ENCODE measurements at regions not wholly inside any gene's neighbourhood (a gene's known extent, or its start where the extent isn't known, plus 50 kb on each side); places are given as distances from the start of the nearest gene placed in this dataset.

DNA sequence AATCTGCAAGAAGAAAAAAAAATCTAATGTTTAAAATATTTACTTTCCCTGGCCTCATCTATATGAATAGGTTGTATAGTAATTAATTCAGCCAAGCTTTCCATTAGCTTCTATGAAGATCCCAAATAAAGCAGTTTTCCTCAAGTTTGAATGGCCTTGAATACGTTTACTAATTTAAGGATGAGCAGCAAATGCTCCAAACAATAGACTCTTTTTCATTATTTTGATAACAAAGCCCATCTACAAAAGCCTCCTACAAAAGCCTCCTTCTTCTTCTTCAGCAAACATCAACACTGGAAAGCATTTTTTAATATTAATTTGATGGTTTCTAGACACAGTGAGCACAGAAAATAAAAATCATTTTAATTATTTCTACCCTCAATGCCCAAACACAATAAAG lies 1130.3 kb upstream of the CNTN5 start:
- Histone ChIP-seq H3K9me3 (no peaks in the 10 kb centered on the region), H3K27me3 (no peaks in the 10 kb centered on the region), H3K27ac (no peak overlapping the region), H3K36me3 (no peaks in the 10 kb centered on the region), H3K4me1 (no peaks in the 10 kb centered on the region), H3K4me3 (no peak overlapping the region)
- no peak for TF ChIP-seq POLR2A (IDR thresholded peaks at IDR 0.05)
- TF ChIP-seq, protein P1, sequence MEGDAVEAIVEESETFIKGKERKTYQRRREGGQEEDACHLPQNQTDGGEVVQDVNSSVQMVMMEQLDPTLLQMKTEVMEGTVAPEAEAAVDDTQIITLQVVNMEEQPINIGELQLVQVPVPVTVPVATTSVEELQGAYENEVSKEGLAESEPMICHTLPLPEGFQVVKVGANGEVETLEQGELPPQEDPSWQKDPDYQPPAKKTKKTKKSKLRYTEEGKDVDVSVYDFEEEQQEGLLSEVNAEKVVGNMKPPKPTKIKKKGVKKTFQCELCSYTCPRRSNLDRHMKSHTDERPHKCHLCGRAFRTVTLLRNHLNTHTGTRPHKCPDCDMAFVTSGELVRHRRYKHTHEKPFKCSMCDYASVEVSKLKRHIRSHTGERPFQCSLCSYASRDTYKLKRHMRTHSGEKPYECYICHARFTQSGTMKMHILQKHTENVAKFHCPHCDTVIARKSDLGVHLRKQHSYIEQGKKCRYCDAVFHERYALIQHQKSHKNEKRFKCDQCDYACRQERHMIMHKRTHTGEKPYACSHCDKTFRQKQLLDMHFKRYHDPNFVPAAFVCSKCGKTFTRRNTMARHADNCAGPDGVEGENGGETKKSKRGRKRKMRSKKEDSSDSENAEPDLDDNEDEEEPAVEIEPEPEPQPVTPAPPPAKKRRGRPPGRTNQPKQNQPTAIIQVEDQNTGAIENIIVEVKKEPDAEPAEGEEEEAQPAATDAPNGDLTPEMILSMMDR (IDR thresholded peaks at IDR 0.05) = no peak
- no peak for DNase-seq

DNA sequence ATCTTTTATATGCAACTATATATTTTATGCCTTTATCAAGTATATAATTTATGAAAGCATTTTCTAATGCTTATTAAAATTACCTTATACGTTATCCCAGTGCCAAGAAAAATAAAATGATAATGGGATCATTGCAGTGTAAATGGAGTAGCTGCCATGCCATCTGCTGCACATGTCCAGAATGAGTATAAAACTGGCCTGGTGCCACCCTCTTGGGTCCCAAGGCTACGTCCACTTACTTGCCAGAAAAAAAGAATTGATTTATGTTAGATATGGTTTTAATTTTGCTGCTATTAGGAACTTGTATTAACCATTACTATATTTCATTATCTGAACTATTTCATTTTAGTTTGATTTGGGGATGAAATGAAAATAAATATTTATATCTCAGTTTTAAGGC lies 1127.1 kb upstream of the CNTN5 start:
- DNase-seq = no peak
- H3K36me3 ChIP-seq = no peaks in the 10 kb centered on the region
- no peak overlapping the region for H3K27ac ChIP-seq
- TF ChIP-seq, protein P1 (IDR thresholded peaks at IDR 0.05) = no peak
- TF ChIP-seq POLR2A (IDR thresholded peaks at IDR 0.05) = no peak
- no peaks in the 10 kb centered on the region for H3K4me1 ChIP-seq
- H3K4me3 ChIP-seq = no peak overlapping the region
- H3K27me3 ChIP-seq = no peaks in the 10 kb centered on the region
- peaks cover 0 to 5% (median 0%) of the 10 kb centered on the region in 4 donors for H3K9me3 ChIP-seq

DNA sequence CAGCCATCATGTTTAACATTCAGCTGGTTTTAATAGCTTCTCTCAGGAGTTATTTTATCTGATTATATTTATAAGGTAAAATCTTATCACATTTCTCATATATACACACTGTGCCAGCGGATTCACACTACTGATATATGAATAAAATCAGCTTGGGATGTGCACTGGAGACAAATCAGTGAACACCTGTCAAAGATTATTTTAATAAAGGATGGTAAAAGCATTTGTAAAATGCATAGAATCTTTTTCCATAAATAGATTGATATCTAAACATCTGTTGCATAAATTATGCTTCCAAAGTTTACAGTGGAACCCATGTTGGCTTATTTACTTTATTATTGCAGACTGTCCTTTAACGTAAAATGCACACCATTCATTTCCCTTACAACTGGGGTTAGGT lies 1125.8 kb upstream of the CNTN5 start:
- Histone ChIP-seq H3K27ac (no peak overlapping the region), H3K9me3 (peaks cover 0 to 5% (median 0%) of the 10 kb centered on the region in 4 donors), H3K27me3 (no peaks in the 10 kb centered on the region), H3K4me1 (no peaks in the 10 kb centered on the region), H3K4me3 (no peak overlapping the region), H3K36me3 (no peaks in the 10 kb centered on the region)
- DNase-seq = no peak
- TF ChIP-seq, protein P1 (IDR thresholded peaks at IDR 0.05) = no peak
- TF ChIP-seq POLR2A (IDR thresholded peaks at IDR 0.05) = no peak

DNA sequence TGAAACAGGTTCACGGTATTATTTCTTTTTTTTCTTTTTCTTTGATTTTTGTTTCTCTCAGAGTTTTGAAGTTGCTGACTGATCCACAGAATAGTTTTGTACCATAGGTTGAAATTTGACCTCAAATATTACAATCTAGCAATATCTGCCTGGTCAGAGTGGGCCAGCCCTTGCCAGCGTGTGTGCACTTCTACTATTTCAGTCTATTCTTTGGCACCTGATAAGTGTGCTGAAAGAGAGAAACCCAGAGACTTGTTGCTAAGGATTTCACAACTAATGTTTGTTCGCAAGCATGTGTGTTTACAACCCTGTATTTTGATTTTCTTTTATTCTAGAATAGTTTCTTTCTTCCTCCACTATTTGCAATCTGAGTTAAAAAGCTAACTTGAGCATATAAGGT lies 1125.2 kb upstream of the CNTN5 start:
- H3K27me3 ChIP-seq = no peaks in the 10 kb centered on the region
- TF ChIP-seq, protein P1 (IDR thresholded peaks at IDR 0.05) = no peak
- no peak for TF ChIP-seq POLR2A (IDR thresholded peaks at IDR 0.05)
- H3K36me3 ChIP-seq = no peaks in the 10 kb centered on the region
- no peak overlapping the region for H3K27ac ChIP-seq
- H3K9me3 ChIP-seq = peaks cover 0 to 5% (median 0%) of the 10 kb centered on the region in 4 donors
- no peak for DNase-seq
- H3K4me1 ChIP-seq = no peaks in the 10 kb centered on the region
- H3K4me3 ChIP-seq = no peak overlapping the region

DNA sequence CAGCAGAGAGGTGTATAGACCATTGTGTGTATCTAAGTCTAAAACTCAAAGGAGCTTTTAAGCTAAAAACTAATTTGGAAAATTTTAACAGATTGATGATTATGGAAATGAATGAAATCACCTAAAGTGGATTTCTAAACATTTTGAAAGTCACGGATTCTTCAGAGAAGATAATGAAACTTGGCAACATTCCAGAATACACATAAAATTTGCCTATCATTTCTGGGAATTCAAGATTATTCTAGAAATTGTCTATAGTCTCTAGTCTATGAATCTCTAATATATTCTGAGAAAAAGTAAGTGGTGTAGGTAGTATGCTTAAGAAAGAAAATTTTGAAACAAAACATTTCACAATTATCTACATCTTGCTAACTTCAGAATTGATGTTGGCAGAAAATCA lies 1117.9 kb upstream of the CNTN5 start:
- no peak overlapping the region for H3K4me3 ChIP-seq
- H3K27me3 ChIP-seq = no peaks in the 10 kb centered on the region
- DNase-seq = no peak
- no peak for TF ChIP-seq POLR2A (IDR thresholded peaks at IDR 0.05)
- TF ChIP-seq, protein P1 (IDR thresholded peaks at IDR 0.05) = no peak
- H3K27ac ChIP-seq = no peak overlapping the region
- no peaks in the 10 kb centered on the region for H3K9me3 ChIP-seq
- H3K4me1 ChIP-seq = no peaks in the 10 kb centered on the region
- H3K36me3 ChIP-seq = no peaks in the 10 kb centered on the region

DNA sequence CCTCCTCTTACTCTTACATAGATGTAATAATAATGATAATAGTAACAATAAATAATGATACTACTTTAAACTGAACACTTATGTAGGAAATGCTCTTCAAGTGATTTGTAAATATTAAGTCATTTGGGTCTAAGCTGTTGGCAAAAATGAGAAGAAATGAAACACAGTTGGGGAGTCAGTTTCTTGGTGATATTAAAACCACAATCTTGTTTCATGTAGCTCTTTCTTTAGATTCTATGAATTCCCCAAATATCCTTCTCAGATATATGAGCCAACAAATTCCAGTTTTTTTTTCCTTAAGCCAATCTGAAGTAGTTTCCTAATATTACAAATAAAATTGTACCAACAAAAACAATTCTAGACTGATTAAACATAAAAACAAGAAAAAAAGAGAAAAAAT lies 1115.6 kb upstream of the CNTN5 start:
- no peaks in the 10 kb centered on the region for H3K9me3 ChIP-seq
- H3K4me3 ChIP-seq = no peak overlapping the region
- no peak overlapping the region for H3K27ac ChIP-seq
- H3K4me1 ChIP-seq = no peaks in the 10 kb centered on the region
- no peak for DNase-seq
- H3K27me3 ChIP-seq = no peaks in the 10 kb centered on the region
- TF ChIP-seq, protein P1 (IDR thresholded peaks at IDR 0.05) = no peak
- TF ChIP-seq POLR2A (IDR thresholded peaks at IDR 0.05) = no peak
- no peaks in the 10 kb centered on the region for H3K36me3 ChIP-seq

Measured in Peyer's patch (tissue), 4 donors.